GM19468 (cell line): ENCODE measurements at regions not wholly inside any gene's neighbourhood (a gene's known extent, or its start where the extent isn't known, plus 50 kb on each side); places are given as distances from the start of the nearest gene placed in this dataset.

Experiments used
- ATAC-seq: cut with Tn5 transposase; IDR thresholded peaks from one replicate; pipeline ENCODE4 v1.9.1; 2021; ENCODE audit warnings: mild to moderate bottlenecking, moderate library complexity, moderate number of reproducible peaks; ENCODE audit not compliant: unreplicated experiment; ENCODE audit errors: extremely low read depth

DNA sequence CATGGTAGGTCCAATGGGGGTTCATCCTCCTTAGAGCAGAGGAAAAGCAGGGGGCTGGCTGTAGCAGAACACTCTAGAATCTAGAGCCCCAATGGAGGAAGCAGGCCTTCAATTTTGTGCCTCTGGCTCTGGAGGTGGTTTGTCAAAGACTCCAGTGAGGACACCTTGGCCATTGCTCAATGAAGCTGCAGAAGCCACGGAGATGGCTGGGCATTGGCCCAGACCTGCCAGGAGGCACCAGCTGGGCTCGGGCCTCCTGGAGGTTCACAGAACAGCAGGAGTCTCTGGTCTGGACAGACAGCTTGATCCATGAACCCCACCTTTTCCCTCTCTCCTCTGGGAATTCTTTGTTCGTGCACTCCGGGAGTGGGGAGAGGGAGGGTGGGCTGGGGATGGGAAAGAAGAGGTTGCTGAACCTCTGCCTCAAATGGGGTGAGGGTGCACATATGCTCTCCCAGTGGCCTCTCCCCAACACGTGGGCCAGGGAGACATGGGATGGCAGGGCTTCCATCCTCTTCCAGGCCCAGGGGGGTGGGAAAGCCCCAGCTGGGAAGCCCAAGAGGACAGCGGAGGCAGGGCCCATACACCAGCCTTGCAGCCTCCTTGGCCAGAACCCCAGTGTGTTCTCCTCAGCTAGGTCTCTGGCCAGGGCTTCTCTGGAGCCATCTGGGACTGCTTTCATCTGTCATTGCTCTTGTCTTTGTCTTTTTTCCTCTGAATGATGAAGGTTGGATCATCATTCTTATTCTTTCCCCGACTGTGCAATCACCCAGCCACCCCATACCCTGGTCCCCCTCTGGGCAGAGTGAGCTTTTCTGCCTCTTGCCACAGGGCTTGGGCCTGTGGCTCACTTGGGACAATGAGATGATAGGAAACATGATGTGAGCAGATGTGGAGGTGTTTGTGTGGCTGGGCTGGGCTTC lies 1019.4 kb downstream of the BRD1 start:
- no peak for ATAC-seq

DNA sequence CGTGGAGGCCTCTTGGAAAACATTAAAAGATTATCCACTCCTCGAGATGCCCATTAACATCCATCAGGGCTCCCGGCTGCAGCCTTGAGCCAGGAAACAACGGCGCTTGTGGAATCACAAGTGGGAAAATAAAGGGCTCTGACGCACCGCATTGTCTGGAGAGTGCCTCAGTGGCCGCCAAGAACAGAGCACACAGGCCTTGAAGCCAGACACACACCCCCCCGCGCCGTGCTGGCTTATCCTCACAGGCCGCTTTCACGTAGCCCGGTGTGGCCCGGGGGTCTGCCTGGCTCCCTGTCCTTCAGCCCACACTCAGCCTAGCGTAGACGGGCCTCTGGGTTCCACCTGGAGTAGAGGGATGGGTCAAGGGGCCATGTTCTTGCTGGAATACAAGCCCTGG lies 1020.5 kb downstream of the BRD1 start:
- no peak for ATAC-seq

GRCh38 chr22:48806227-48806781 lies 1021.4 kb downstream of the BRD1 start:
- ATAC-seq = no peak

- ATAC-seq = no peak
Observed at GRCh38 chr22:48805516-48805915, 1022.2 kb downstream of the BRD1 start.

- ATAC-seq = no peak
Observed at GRCh38 chr22:48804811-48805301, 1022.8 kb downstream of the BRD1 start.

- ATAC-seq = no peak
Observed at GRCh38 chr22:48803948-48804810, 1023.5 kb downstream of the BRD1 start.

GRCh38 chr22:48803171-48803947 lies 1024.3 kb downstream of the BRD1 start:
- ATAC-seq = no peak

DNA sequence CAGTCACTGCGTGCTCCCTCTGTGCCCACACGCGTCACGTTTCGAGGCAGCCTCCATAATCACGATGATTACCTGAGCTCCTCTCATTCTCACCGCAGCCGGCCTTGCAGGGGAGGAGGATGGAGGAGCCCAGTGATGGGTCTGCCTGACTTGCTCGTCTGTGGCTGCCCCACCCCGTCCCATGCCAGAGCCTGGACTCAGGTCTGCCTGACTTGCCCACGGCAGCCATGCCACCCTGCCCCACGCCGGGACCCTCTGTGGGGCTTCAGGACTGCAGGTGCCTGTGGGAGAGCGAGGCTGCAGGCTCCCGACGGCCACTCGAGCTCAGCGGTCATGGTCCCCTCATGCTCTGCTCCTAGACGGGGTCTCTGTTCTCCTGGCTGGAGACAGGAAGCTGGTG lies 1025.1 kb downstream of the BRD1 start:
- ATAC-seq = no peak

DNA sequence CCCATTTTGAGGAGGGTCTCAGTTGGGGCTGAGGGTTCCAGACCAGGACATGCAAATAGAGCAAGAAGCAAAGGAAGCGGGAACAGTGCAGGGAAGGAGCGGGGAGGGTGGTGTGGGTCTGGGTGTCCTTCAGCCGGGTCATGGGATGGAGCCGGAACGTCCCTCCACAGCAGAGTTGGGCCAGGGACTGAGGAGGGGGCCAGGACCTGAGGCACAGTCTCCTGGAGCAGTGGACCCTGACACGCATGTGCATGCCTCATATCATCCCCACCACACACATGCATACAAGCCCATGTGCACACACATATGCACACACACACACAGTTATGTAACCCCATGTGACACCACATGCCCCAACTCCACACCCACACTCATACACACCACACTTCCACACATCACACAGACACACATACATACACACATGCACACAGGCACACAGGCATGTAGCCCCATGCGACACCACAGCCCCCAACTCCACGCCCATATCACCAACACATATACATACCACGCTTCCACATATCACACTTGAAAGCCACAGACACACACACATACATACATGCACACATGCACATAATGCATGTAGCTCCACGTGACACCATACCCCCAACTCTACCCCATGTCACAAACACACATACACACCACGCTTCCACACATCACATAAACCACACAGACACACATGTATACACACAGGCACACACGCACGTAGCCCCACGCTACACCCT lies 1026.6 kb downstream of the BRD1 start:
- ATAC-seq = no peak

DNA sequence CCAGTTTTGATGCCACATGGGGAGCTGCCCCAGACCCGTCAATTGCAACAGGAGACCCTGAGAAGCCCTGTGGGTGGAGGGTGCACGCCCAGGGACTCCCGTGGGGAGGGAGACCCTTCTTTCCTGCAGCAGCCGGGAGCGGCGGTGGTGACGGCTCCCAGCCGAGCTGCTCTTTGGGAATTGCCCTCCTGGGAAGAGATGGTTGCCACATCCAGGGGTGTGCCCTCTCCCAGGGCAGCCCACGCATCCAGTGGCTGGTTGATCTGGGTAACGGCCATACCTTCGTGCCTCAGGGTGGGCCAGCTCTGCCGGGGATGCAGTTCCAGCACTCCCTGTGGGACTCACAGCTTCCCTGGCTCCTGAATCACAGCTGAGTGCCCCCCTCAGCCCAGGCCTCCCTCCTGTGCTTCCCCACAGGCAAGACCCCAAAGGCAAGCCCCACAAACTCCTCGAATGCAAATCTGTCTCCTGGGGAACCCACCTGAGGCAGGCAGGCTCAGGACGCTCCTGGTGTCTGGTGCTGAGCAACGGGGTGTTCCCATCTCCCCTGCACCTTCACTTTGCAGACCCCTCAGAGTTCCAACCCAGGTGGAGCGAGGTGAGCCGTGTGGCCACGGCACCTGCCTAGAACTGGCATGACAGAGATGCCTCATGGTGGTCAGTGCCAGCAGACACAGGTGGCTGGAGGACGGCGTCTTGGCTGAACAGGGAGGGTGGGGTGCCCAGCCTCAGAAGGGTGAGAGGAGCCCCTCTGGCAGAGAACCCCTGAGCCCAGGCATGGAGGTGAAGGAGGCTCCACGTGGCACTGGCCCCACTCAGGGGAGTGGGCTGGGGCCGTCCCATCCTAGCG lies 1027.4 kb downstream of the BRD1 start:
- no peak for ATAC-seq

- no peak for ATAC-seq
Observed at GRCh38 chr22:48799227-48799970, 1028.3 kb downstream of the BRD1 start.

DNA sequence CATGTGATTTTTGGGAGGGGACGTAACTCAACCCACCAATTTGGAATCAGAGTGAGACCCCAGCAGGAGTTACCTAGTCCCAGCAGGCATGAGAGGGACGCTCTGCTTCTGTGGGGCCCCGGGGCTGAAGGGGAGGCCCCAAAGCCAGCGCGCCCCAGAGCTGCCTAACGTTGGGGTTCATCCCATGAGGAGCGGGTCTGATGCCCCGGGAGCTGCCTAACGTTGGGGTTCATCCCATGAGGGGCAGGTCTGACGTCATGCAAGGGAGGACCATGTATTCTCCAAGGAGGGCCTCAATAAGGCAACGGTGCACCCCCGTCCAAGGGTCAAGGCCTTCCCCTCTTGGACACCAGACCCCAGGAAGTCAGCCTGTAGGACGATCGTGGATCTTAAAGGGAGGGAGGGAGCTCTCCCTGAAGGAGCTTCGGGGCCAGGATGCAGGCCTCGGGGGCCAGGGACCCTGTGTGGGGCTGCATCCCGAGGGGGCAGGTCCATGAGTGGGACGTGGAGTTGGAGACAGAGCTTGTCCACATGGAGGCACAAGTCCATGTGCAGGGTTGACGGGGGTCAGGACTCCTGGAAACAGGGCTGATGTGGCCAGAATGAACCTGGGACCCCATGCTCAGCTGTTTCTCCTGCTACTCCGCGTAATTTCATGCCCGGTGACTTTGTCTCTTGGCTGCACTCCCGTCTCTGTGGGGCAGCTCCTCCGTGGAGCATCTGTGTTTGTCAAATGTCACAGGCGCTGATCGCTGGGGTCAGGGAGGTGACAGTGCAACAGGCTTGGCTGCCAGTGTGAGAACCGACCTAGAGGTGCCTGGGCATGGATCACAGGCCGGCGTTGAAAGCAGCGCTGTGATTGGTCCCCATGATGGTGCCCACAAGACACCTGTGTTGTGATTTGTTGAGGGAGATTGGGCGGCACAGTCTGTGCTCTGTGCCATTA lies 1029.1 kb downstream of the BRD1 start:
- ATAC-seq = no peak

DNA sequence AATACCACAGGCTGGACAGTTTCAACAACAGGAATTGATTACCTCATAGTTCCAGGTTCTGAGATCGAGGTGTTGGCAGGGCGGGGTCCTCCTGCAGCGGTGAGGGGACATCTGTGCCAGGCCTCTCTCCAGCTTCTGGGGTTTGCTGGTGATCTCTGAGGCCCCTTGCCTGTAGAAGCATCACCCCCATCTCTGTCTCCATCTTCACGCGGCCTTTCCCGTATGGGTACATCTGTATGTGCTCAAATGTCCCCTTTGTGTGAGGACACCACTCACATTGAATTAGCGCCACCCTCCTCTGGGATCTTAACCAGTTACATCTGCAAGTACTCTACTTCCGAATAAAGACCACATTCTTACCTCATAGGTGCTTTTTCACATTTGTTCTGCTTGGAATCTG lies 1029.9 kb downstream of the BRD1 start:
- ATAC-seq = no peak

DNA sequence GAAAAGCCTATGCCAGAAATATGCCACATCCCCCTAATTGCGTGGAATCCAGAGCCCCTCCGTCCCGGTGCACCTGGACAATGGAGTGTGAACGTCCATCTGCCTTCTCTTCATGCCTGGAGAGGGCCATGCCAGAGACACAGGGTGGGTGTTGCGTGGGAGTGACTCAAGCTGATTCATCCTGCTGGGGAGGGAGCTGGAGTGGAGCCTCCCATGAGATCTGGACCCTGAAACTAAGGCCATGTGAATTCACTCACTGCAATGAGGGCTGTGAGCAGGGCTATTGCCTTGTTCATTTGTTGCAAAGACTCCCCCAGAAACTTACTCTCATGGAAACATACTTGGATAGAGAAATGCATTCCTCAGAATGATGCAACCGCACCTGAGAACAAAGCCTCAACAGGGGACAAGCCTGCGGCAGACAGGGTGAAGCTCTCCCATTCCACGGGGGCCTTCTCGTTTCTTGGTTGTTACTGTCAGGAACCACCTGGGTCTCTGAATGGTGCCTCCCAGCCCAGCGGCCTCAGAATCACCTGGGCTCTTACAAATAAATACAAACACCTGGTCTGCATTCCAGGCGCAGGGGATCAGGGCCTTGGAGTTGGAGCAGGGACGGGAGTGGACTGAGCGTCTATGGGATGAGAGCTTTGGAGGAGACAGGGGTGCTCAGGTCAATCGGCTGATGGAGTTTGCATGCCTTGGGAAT lies 1031.2 kb downstream of the BRD1 start:
- ATAC-seq = no peak

- no peak for ATAC-seq
Observed at GRCh38 chr22:48795664-48796063, 1032.0 kb downstream of the BRD1 start.

- ATAC-seq = no peak
Observed at GRCh38 chr22:48794906-48795305, 1032.8 kb downstream of the BRD1 start.
